Mesenchymal stem cell (in vitro differentiated cells and primary cell): ENCODE measurements at regions not wholly inside any gene's neighbourhood (a gene's known extent, or its start where the extent isn't known, plus 50 kb on each side); places are given as distances from the start of the nearest gene placed in this dataset.

Experiments used
- DNase-seq: peaks from one replicate; pipeline ENCODE4 v3.0.0-alpha.2; 2013
- H2AFZ ChIP-seq: one replicate; pipeline ENCODE4 v1.6.1; 2013; ENCODE audit warnings: low read depth, mild to moderate bottlenecking, control low read depth, inconsistent platforms, low read length, moderate library complexity
- H2AK5ac ChIP-seq: 2 replicates; pipeline ENCODE4 v1.6.1; 2013; ENCODE audit warnings: low read length, moderate library complexity, mild to moderate bottlenecking, inconsistent platforms; ENCODE audit not compliant: severe bottlenecking
- H2BK120ac ChIP-seq: one replicate; pipeline ENCODE4 v1.6.1; 2013; ENCODE audit warnings: low read depth, mild to moderate bottlenecking, inconsistent platforms, low read length, moderate library complexity
- H2BK12ac ChIP-seq, 2 experiments: one replicate each; pipeline ENCODE4 v1.6.1; 2013; ENCODE audit warnings: inconsistent platforms in 2 of 2, low read length in 2 of 2, mild to moderate bottlenecking in 2 of 2, moderate library complexity in 2 of 2, control low read depth in 1 of 2
- H2BK15ac ChIP-seq: one replicate; pipeline ENCODE4 v1.6.1; 2013; ENCODE audit warnings: mild to moderate bottlenecking, low read depth, inconsistent platforms; ENCODE audit not compliant: poor library complexity, severe bottlenecking
- H2BK5ac ChIP-seq: 2 replicates; pipeline ENCODE4 v1.6.1; 2013; ENCODE audit warnings: low read depth, mild to moderate bottlenecking, low read length, control low read depth, inconsistent platforms; ENCODE audit not compliant: poor library complexity, severe bottlenecking
- H3K14ac ChIP-seq, 2 experiments: one replicate each; pipeline ENCODE4 v1.6.1; 2013; ENCODE audit warnings: inconsistent platforms in 2 of 2, low read length in 2 of 2, control low read depth in 1 of 2, mild to moderate bottlenecking in 1 of 2, moderate library complexity in 1 of 2
- H3K18ac ChIP-seq, 2 experiments: one replicate each; pipeline ENCODE4 v1.6.1; 2013; ENCODE audit warnings: inconsistent platforms in 2 of 2, low read length in 2 of 2, control low read depth in 1 of 2, low read depth in 1 of 2, mild to moderate bottlenecking in 1 of 2
- H3K23ac ChIP-seq, 2 experiments: one replicate each; pipeline ENCODE4 v1.6.1; 2013; ENCODE audit warnings: inconsistent platforms in 2 of 2, low read length in 2 of 2, mild to moderate bottlenecking in 2 of 2, moderate library complexity in 2 of 2, control low read depth in 1 of 2
- H3K27ac ChIP-seq: 2 replicates; pipeline ENCODE4 v1.5.1; 2013; ENCODE audit warnings: mild to moderate bottlenecking, moderate library complexity, low read length, control low read depth, inconsistent platforms; ENCODE audit not compliant: poor library complexity, severe bottlenecking
- H3K27me3 ChIP-seq, 2 experiments: 2 replicates each; pipeline versions ENCODE4 v1.6.1 to v1.7.0; 2013; ENCODE audit warnings: low read length in 2 of 2, mild to moderate bottlenecking in 2 of 2, moderate library complexity in 2 of 2, control low read depth in 1 of 2, inconsistent platforms in 1 of 2; ENCODE audit not compliant: control insufficient read depth in 1 of 2, insufficient read depth in 1 of 2
- H3K36me3 ChIP-seq, 2 experiments: 2 replicates each; pipeline versions ENCODE4 v1.6.1 to v1.7.0; 2013; ENCODE audit warnings: low read length in 2 of 2, control low read depth in 1 of 2, inconsistent platforms in 1 of 2, low read depth in 1 of 2, mild to moderate bottlenecking in 1 of 2; ENCODE audit not compliant: insufficient read depth in 2 of 2, control insufficient read depth in 1 of 2
- H3K4ac ChIP-seq, 2 experiments: one replicate each; pipeline ENCODE4 v1.6.1; 2013; ENCODE audit warnings: inconsistent platforms in 2 of 2, low read length in 2 of 2, mild to moderate bottlenecking in 2 of 2, moderate library complexity in 2 of 2, control low read depth in 1 of 2, low read depth in 1 of 2
- H3K4me1 ChIP-seq: 2 replicates; pipeline ENCODE4 v1.6.1; 2013; ENCODE audit warnings: low read depth, low read length, control low read depth; ENCODE audit not compliant: control insufficient read depth, insufficient read depth
- H3K4me2 ChIP-seq: 2 replicates; pipeline ENCODE4 v1.6.1; 2013; ENCODE audit warnings: low read length, mild to moderate bottlenecking, inconsistent platforms; ENCODE audit not compliant: poor library complexity, severe bottlenecking
- H3K4me3 ChIP-seq, 2 experiments: 2 replicates each; pipeline versions ENCODE4 v1.5.1 to v1.7.0; 2013; ENCODE audit warnings: low read length in 2 of 2, mild to moderate bottlenecking in 2 of 2, control low read depth in 1 of 2, low read depth in 1 of 2; ENCODE audit not compliant: insufficient read depth in 1 of 2
- H3K79me1 ChIP-seq: replicated peaks from 2 replicates; pipeline ENCODE4 v1.6.1; 2013; ENCODE audit warnings: mild to moderate bottlenecking, control low read depth, low read length, inconsistent platforms; ENCODE audit not compliant: poor library complexity, severe bottlenecking
- H3K9ac ChIP-seq: 2 replicates; pipeline ENCODE4 v1.7.0; 2013; ENCODE audit warnings: mild to moderate bottlenecking, low read length, moderate library complexity
- H3K9me3 ChIP-seq: 2 replicates; pipeline ENCODE4 v1.7.0; 2013; ENCODE audit warnings: mild to moderate bottlenecking, low read length; ENCODE audit not compliant: control insufficient read depth
- H4K8ac ChIP-seq: one replicate; pipeline ENCODE4 v1.6.1; 2013; ENCODE audit warnings: inconsistent platforms, mild to moderate bottlenecking, low read length, moderate library complexity
- H4K91ac ChIP-seq: one replicate; pipeline ENCODE4 v1.6.1; 2013; ENCODE audit warnings: mild to moderate bottlenecking, low read length, inconsistent platforms
- WGBS: methylation state at CpG from one replicate; pipeline ENCODE4 v1.1.7; 2013; ENCODE audit warnings: mixed read lengths; 5-methylcytosine and 5-hydroxymethylcytosine counted together

DNA sequence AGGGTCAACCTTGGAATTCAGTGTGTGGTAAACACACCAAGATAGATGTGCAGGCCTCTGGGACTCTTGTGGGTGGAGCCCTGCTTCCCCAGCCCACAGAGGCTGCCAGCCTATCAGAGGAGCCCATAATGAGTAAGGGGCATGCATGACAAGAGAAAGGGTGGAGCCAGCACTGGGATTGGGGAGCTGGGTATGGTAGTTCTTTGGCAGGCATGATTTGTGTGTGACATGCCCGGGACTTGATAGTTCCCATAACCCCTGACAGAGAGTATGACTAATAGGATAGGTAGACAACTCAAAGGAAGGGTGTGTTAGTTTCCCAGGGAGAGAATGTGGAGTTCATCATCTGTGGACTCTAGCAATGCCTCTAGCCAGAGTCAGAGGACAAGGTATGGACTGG lies 143.0 kb downstream of the EMP1 start:
- Histone ChIP-seq H3K27ac (no peak overlapping the region), H3K4me3 (no peak overlapping the region), H2BK12ac (no peak overlapping the region), H3K4me2 (no peak overlapping the region), H3K36me3 (no peaks in the 10 kb centered on the region), H4K91ac (no peak overlapping the region), H3K14ac (no peak overlapping the region), H4K8ac (no peak overlapping the region), H3K27me3 (no peaks in the 10 kb centered on the region), H3K4me1 (no peaks in the 10 kb centered on the region), H3K18ac (no peak overlapping the region), H2BK15ac (no peak overlapping the region), H3K9me3 (no peaks in the 10 kb centered on the region), H2BK5ac (no peak overlapping the region), H3K79me1 (no peaks in the 10 kb centered on the region), H2AFZ (no peak overlapping the region), H3K9ac (no peak overlapping the region), H3K23ac (no peak overlapping the region), H2BK120ac (no peak overlapping the region), H3K4ac (no peak overlapping the region), H2AK5ac (no peak overlapping the region)
- no peak for DNase-seq
- WGBS, result 67% methylated on average over 1 of the region's 1 CpG

DNA sequence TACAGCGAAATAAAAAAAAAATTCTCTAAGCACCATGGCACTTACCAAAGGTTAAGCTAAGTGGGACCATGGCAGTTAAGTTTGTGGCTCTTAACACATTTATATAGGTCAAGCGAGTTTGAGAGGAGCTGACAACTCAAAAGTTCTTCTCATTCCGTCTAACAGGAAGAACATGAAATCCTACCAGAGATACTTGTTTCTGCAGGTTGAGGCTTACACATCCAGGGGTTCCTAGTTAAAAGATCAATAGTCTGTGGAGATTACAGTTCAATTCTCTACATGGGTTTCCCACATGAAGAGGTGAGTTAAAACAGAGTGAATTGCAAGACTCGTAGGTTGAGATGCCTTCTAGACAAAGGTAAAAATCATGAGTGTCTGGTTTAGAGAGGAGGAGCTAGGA lies 142.6 kb downstream of the EMP1 start:
- Histone ChIP-seq H3K36me3 (no peaks in the 10 kb centered on the region), H3K79me1 (no peaks in the 10 kb centered on the region), H3K4me2 (no peak overlapping the region), H3K23ac (no peak overlapping the region), H3K4me1 (no peaks in the 10 kb centered on the region), H3K14ac (no peak overlapping the region), H2BK12ac (no peak overlapping the region), H3K27ac (no peak overlapping the region), H3K9me3 (no peaks in the 10 kb centered on the region), H3K27me3 (no peaks in the 10 kb centered on the region), H2BK5ac (no peak overlapping the region), H2BK120ac (no peak overlapping the region), H3K9ac (no peak overlapping the region), H4K8ac (no peak overlapping the region), H2AFZ (no peak overlapping the region), H2BK15ac (no peak overlapping the region), H4K91ac (no peak overlapping the region), H2AK5ac (no peak overlapping the region), H3K4me3 (no peak overlapping the region), H3K18ac (no peak overlapping the region), H3K4ac (no peak overlapping the region)
- DNase-seq, result no peak
- 71% methylated on average over 3 of the region's 4 CpGs for whole genome bisulfite sequencing

DNA sequence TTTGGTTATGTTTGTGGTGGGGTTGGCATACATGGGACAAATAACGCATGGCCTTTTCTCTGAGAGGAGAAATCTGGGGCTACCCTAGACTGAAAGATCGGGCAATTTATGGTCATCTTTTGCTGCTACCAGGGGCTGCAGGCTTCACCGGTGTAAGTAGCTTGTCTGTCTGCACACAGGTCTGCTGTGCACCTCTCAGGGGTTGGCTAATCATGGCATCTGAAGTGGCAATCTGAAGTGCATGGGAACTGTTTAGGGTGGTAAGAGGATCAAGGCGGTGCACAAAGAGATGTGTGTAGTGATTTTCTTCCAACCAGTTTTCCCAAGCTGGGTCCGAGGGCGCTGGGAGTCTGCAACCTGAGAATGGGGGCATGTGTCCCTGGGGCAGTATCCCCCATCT lies 141.3 kb downstream of the EMP1 start:
- no peak overlapping the region for H3K18ac ChIP-seq
- DNase-seq, result no peak
- WGBS, result 67% methylated on average over 6 of the region's 6 CpGs
- no peak overlapping the region for H3K27ac ChIP-seq
- no peaks in the 10 kb centered on the region for H3K9me3 ChIP-seq
- no peak overlapping the region for H2BK12ac ChIP-seq
- no peak overlapping the region for H3K23ac ChIP-seq
- no peaks in the 10 kb centered on the region for H3K4me1 ChIP-seq
- no peak overlapping the region for H2AK5ac ChIP-seq
- H3K14ac ChIP-seq, result no peak overlapping the region
- H3K79me1 ChIP-seq, result no peaks in the 10 kb centered on the region
- no peak overlapping the region for H2BK15ac ChIP-seq
- H3K9ac ChIP-seq, result no peak overlapping the region
- H2BK5ac ChIP-seq, result no peak overlapping the region
- H2BK120ac ChIP-seq, result no peak overlapping the region
- no peak overlapping the region for H3K4ac ChIP-seq
- no peak overlapping the region for H3K4me3 ChIP-seq
- no peak overlapping the region for H3K4me2 ChIP-seq
- H3K36me3 ChIP-seq, result no peaks in the 10 kb centered on the region
- H4K91ac ChIP-seq, result no peak overlapping the region
- H2AFZ ChIP-seq, result no peak overlapping the region
- H3K27me3 ChIP-seq, result no peaks in the 10 kb centered on the region
- H4K8ac ChIP-seq, result no peak overlapping the region

DNA sequence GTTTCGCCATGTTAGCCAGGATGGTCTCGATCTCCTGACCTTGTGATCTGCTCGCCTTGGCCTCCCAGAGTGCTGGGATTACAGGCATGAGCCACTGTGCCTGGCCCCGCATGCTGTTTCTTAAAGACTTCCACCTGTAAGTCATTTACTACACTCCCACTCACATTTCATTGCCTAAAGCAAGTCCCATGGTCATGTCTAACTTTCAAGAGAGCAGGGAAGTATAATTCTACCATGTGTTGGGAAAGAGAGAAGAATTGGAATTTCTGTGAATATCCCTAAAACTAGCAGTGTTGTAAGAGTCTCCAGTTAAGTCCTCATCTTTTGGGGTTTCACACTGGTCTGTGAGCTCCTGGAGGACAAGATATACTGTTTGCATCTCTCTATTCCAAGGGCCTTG lies 139.7 kb downstream of the EMP1 start:
- Histone ChIP-seq H3K18ac (no peak overlapping the region), H3K4me1 (no peaks in the 10 kb centered on the region), H3K4me3 (no peak overlapping the region), H3K23ac (no peak overlapping the region), H2BK120ac (no peak overlapping the region), H3K27me3 (no peaks in the 10 kb centered on the region), H3K27ac (no peak overlapping the region), H3K4ac (no peak overlapping the region), H2AFZ (no peak overlapping the region), H2BK12ac (no peak overlapping the region), H4K91ac (no peak overlapping the region), H3K14ac (no peak overlapping the region), H3K79me1 (no peaks in the 10 kb centered on the region), H3K9ac (no peak overlapping the region), H2BK15ac (no peak overlapping the region), H2BK5ac (no peak overlapping the region), H3K4me2 (no peak overlapping the region), H3K36me3 (no peaks in the 10 kb centered on the region), H2AK5ac (no peak overlapping the region), H3K9me3 (no peaks in the 10 kb centered on the region), H4K8ac (no peak overlapping the region)
- no peak for DNase-seq
- WGBS, result 76% methylated on average over 4 of the region's 4 CpGs
